ENCODE measurements at regions not wholly inside any gene's neighbourhood (a gene's known extent, or its start where the extent isn't known, plus 50 kb on each side); places are given as distances from the start of the nearest gene placed in this dataset.
"Not testable (repeated sequence)": the region's sequence is repeated elsewhere in the genome, so short reads cannot be mapped to it uniquely, and the experiment has no call there.

GRCh38 chr2:21332993-21333625, 209.3 kb downstream of the TDRD15 start:
- DNase-seq (ENCODE audit: low read depth) = no peak

- DNase-seq (ENCODE audit: low read depth) = no peak
Observed at GRCh38 chr2:21333684-21334083, 209.9 kb downstream of the TDRD15 start.

GRCh38 chr2:21346984-21347383, 223.2 kb downstream of the TDRD15 start:
- no peak for DNase-seq (ENCODE audit: low read depth)

- DNase-seq (ENCODE audit: low read depth) = no peak
Observed at GRCh38 chr2:21353879-21354679, 230.3 kb downstream of the TDRD15 start.

GRCh38 chr2:21356086-21356856, 232.5 kb downstream of the TDRD15 start:
- no peak for DNase-seq (ENCODE audit: low read depth)

- no peak for DNase-seq (ENCODE audit: low read depth)
Observed at GRCh38 chr2:21356857-21357255, 233.1 kb downstream of the TDRD15 start.

GRCh38 chr2:21358976-21359375, 235.2 kb downstream of the TDRD15 start:
- DNase-seq (ENCODE audit: low read depth) = no peak

GRCh38 chr2:21361384-21361783, 237.6 kb downstream of the TDRD15 start:
- DNase-seq (ENCODE audit: low read depth) = no peak

- DNase-seq (ENCODE audit: low read depth) = no peak
Observed at GRCh38 chr2:21361957-21362486, 238.3 kb downstream of the TDRD15 start.

- DNase-seq (ENCODE audit: low read depth) = no peak
Observed at GRCh38 chr2:21363364-21363763, 239.6 kb downstream of the TDRD15 start.

- no peak for DNase-seq (ENCODE audit: low read depth)
Observed at GRCh38 chr2:21367421-21367820, 243.7 kb downstream of the TDRD15 start.

- DNase-seq (ENCODE audit: low read depth) = no peak
Observed at GRCh38 chr2:21369787-21370186, 246.0 kb downstream of the TDRD15 start.

- DNase-seq (ENCODE audit: low read depth) = no peak
Observed at GRCh38 chr2:21371499-21372003, 247.8 kb downstream of the TDRD15 start.

- DNase-seq (ENCODE audit: low read depth) = no peak
Observed at GRCh38 chr2:21372654-21373053, 248.9 kb downstream of the TDRD15 start.

GRCh38 chr2:21376864-21377263, 253.1 kb downstream of the TDRD15 start:
- no peak for DNase-seq (ENCODE audit: low read depth)

GRCh38 chr2:21379140-21379539, 255.4 kb downstream of the TDRD15 start:
- DNase-seq (ENCODE audit: low read depth) = no peak

GRCh38 chr2:21379668-21380067, 255.9 kb downstream of the TDRD15 start:
- DNase-seq (ENCODE audit: low read depth) = not testable (repeated sequence)

GRCh38 chr2:21381421-21381820, 257.7 kb downstream of the TDRD15 start:
- no peak for DNase-seq (ENCODE audit: low read depth)

- DNase-seq (ENCODE audit: low read depth) = no peak
Observed at GRCh38 chr2:21382701-21383520, 259.1 kb downstream of the TDRD15 start.

- no peak for DNase-seq (ENCODE audit: low read depth)
Observed at GRCh38 chr2:21386666-21387065, 262.9 kb downstream of the TDRD15 start.

- DNase-seq (ENCODE audit: low read depth) = no peak
Observed at GRCh38 chr2:21392649-21393048, 268.9 kb downstream of the TDRD15 start.

- DNase-seq (ENCODE audit: low read depth) = no peak
Observed at GRCh38 chr2:21393173-21393572, 269.4 kb downstream of the TDRD15 start.
